ENCODE measurements at regions not wholly inside any gene's neighbourhood (a gene's known extent, or its start where the extent isn't known, plus 50 kb on each side); places are given as distances from the start of the nearest gene placed in this dataset.

- no peak for TF ChIP-seq USF2 (IDR thresholded peaks at IDR 0.05; ENCODE audit: low read length)
Measured at GRCh38 chr4:175539498-175539897, 272.6 kb downstream of the GPM6A start (continued).

All from H1 (cell line).